Activated naive CD8-positive, alpha-beta T cell treated with anti-CD3 and anti-CD28 coated beads, Interleukin-2, amount 50 U/mL, for 16 hours (primary cell): ENCODE measurements at regions not wholly inside any gene's neighbourhood (a gene's known extent, or its start where the extent isn't known, plus 50 kb on each side); places are given as distances from the start of the nearest gene placed in this dataset.
"Not testable (repeated sequence)": the region's sequence is repeated elsewhere in the genome, so short reads cannot be mapped to it uniquely, and the experiment has no call there.

Experiments
- DNase-seq: peaks from one replicate; pipeline ENCODE4 v3.0.0-alpha.2; 2020; ENCODE audit warnings: low read depth, low spot score

GRCh38 chr4:128688846-128689437 is 120.6 kb upstream of the JADE1 start:
- no peak for DNase-seq

GRCh38 chr4:128688033-128688721 is 121.3 kb upstream of the JADE1 start:
- no peak for DNase-seq

- no peak for DNase-seq
Measured at GRCh38 chr4:128686810-128687209, 122.7 kb upstream of the JADE1 start.

GRCh38 chr4:128686032-128686465 is 123.5 kb upstream of the JADE1 start:
- DNase-seq = no peak

GRCh38 chr4:128684016-128684415 is 125.5 kb upstream of the JADE1 start:
- DNase-seq = no peak

- DNase-seq = no peak
Measured at GRCh38 chr4:128682942-128683666, 126.4 kb upstream of the JADE1 start.

GRCh38 chr4:128676095-128676494 is 133.4 kb upstream of the JADE1 start:
- no peak for DNase-seq

GRCh38 chr4:128675083-128675482 is 134.4 kb upstream of the JADE1 start:
- no peak for DNase-seq

- not testable (repeated sequence) for DNase-seq
Measured at GRCh38 chr4:128673159-128673558, 136.3 kb upstream of the JADE1 start.

GRCh38 chr4:128672596-128672995 is 136.9 kb upstream of the JADE1 start:
- not testable (repeated sequence) for DNase-seq

GRCh38 chr4:128670513-128670912 is 139.0 kb upstream of the JADE1 start:
- DNase-seq = no peak

- no peak for DNase-seq
Measured at GRCh38 chr4:128668566-128668965, 140.9 kb upstream of the JADE1 start.

- no peak for DNase-seq
Measured at GRCh38 chr4:128665514-128665913, 144.0 kb upstream of the JADE1 start.

GRCh38 chr4:128663325-128663724 is 146.2 kb upstream of the JADE1 start:
- DNase-seq = no peak

- no peak for DNase-seq
Measured at GRCh38 chr4:128661479-128661878, 148.0 kb upstream of the JADE1 start.

- no peak for DNase-seq
Measured at GRCh38 chr4:128660361-128661215, 148.9 kb upstream of the JADE1 start.

GRCh38 chr4:128658214-128658631 is 151.3 kb upstream of the JADE1 start:
- DNase-seq = no peak

GRCh38 chr4:128657638-128658037 is 151.9 kb upstream of the JADE1 start:
- DNase-seq = no peak

GRCh38 chr4:128654465-128654864 is 155.0 kb upstream of the JADE1 start:
- no peak for DNase-seq

- no peak for DNase-seq
Measured at GRCh38 chr4:128653527-128654444, 155.7 kb upstream of the JADE1 start.
